Gastroesophageal sphincter (tissue), 3 donors: ENCODE measurements at regions not wholly inside any gene's neighbourhood (a gene's known extent, or its start where the extent isn't known, plus 50 kb on each side); places are given as distances from the start of the nearest gene placed in this dataset.

Experiments used
- EP300 ChIP-seq: sonication (generic); formaldehyde crosslinking; IDR thresholded peaks from one replicate; pipeline ENCODE4 v1.6.1; 2017; ENCODE audit warnings: antibody characterized with exemption, mild to moderate bottlenecking
- POLR2A ChIP-seq, 2 donors: fragments of 450-650 bp; IDR thresholded peaks; one replicate each; pipeline ENCODE4 v1.6.1; 2017; ENCODE audit warnings: antibody characterized with exemption in 2 of 2, mild to moderate bottlenecking in 2 of 2, moderate library complexity in 1 of 2
- POLR2AphosphoS5 ChIP-seq: sonication (generic); formaldehyde crosslinking; IDR thresholded peaks from one replicate; pipeline ENCODE4 v1.6.1; 2017; ENCODE audit warnings: antibody characterized with exemption
- TF ChIP-seq, protein P1 (sequence below), 4 experiments: fragments of 200-600 bp in 2 of 4; fragments of 450-650 bp in 2 of 4; sonication (generic) in 1 of 4; IDR thresholded peaks; one replicate each; pipeline ENCODE4 v1.5.1; 2017 to 2019; ENCODE audit warnings: antibody characterized with exemption in 4 of 4, mild to moderate bottlenecking in 2 of 4, moderate library complexity in 2 of 4

DNA sequence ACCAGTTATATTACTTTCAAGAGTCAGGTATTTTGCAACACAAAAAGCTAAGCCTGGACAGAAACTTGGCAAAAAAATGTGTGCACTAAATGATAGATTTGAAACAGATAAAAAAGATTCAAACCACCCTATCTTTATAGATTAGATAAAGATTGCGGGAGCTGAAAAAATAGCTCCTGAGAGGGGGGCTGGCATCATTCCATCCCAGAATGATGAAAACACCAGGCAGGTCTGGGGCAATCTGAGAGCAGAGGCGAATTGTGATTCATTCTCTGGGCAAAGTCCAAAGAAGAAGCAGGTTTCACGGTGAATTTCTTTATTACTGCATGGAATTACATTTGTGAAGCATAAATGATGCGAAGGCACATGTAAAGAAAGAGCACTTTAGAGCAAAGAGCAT, 168.5 kb upstream of the DMD start:
- TF ChIP-seq, protein P1, sequence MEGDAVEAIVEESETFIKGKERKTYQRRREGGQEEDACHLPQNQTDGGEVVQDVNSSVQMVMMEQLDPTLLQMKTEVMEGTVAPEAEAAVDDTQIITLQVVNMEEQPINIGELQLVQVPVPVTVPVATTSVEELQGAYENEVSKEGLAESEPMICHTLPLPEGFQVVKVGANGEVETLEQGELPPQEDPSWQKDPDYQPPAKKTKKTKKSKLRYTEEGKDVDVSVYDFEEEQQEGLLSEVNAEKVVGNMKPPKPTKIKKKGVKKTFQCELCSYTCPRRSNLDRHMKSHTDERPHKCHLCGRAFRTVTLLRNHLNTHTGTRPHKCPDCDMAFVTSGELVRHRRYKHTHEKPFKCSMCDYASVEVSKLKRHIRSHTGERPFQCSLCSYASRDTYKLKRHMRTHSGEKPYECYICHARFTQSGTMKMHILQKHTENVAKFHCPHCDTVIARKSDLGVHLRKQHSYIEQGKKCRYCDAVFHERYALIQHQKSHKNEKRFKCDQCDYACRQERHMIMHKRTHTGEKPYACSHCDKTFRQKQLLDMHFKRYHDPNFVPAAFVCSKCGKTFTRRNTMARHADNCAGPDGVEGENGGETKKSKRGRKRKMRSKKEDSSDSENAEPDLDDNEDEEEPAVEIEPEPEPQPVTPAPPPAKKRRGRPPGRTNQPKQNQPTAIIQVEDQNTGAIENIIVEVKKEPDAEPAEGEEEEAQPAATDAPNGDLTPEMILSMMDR (IDR thresholded peaks at IDR 0.05), result no peak
- TF ChIP-seq POLR2A (IDR thresholded peaks at IDR 0.05) (no peak), POLR2AphosphoS5 (no peak), EP300 (no peak)
